ENCODE measurements at regions not wholly inside any gene's neighbourhood (a gene's known extent, or its start where the extent isn't known, plus 50 kb on each side); places are given as distances from the start of the nearest gene placed in this dataset.

DNA sequence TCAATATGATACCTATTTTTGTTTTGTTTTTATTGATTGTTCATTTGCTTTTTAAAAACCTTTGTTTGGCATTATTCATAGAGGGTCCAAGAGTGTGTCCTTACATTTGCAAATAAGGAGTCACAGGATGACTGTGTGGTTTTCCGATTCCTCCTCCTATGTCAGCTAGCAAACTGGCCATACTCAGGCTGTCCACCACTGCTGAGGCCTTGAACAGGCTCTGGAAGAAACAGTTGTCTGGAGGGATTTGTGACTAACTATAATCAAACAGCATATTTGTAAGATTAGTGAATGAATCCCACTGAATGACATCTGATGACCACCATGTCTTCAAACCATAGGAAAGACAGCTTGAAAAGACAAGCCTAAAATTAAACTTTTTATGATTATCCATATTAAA is 423.4 kb upstream of the ATP11B start:
- Histone ChIP-seq H4K20me1 (ENCODE audit: insufficient read depth, low read length) (no peaks in the 10 kb centered on the region), H3K4me1 (ENCODE audit: insufficient read depth, low read length) (no peaks in the 10 kb centered on the region), H3K4me3 (ENCODE audit: insufficient read depth, low read length) (no peak overlapping the region), H3K27ac (ENCODE audit: low read depth, low read length) (no peak overlapping the region), H3K4me2 (ENCODE audit: insufficient read depth, low read length) (no peak overlapping the region), H3K9me3 (ENCODE audit: low read depth, low read length) (no peaks in the 10 kb centered on the region), H3K27me3 (ENCODE audit: insufficient read depth, low read length) (no peaks in the 10 kb centered on the region), H2AFZ (ENCODE audit: low read length) (no peak overlapping the region), H3K36me3 (ENCODE audit: insufficient read depth, low read length) (no peaks in the 10 kb centered on the region), H3K79me2 (ENCODE audit: insufficient read depth, low read length) (no peaks in the 10 kb centered on the region)
- no peak for DNase-seq (ENCODE audit: insufficient read length, low spot score, missing footprints)
- TF ChIP-seq, protein P1, sequence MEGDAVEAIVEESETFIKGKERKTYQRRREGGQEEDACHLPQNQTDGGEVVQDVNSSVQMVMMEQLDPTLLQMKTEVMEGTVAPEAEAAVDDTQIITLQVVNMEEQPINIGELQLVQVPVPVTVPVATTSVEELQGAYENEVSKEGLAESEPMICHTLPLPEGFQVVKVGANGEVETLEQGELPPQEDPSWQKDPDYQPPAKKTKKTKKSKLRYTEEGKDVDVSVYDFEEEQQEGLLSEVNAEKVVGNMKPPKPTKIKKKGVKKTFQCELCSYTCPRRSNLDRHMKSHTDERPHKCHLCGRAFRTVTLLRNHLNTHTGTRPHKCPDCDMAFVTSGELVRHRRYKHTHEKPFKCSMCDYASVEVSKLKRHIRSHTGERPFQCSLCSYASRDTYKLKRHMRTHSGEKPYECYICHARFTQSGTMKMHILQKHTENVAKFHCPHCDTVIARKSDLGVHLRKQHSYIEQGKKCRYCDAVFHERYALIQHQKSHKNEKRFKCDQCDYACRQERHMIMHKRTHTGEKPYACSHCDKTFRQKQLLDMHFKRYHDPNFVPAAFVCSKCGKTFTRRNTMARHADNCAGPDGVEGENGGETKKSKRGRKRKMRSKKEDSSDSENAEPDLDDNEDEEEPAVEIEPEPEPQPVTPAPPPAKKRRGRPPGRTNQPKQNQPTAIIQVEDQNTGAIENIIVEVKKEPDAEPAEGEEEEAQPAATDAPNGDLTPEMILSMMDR (IDR thresholded peaks at IDR 0.05; ENCODE audit: extremely low read depth, low read depth, low read length) = no peak

DNA sequence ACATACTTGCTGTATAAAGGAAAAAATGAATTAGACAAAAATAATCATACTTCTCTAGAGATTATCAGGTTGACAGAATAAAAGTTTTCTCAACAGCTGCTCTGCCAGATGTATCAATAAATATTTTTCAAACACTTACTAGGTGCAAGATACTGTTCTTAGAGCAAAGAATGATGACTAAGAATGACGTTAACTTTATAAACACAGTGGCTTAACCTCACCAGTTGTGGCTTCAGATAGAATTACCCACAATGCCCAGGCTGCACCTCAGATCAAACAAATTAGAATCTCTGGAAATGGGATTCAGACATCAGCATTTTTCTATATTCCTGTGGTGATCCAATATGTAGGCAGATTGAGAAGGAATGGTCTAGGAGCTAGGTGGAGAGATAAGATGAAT is 422.4 kb upstream of the ATP11B start:
- Histone ChIP-seq H3K36me3 (ENCODE audit: insufficient read depth, low read length) (no peaks in the 10 kb centered on the region), H4K20me1 (ENCODE audit: insufficient read depth, low read length) (no peaks in the 10 kb centered on the region), H2AFZ (ENCODE audit: low read length) (no peak overlapping the region), H3K27ac (ENCODE audit: low read depth, low read length) (no peak overlapping the region), H3K4me1 (ENCODE audit: insufficient read depth, low read length) (no peaks in the 10 kb centered on the region), H3K27me3 (ENCODE audit: insufficient read depth, low read length) (no peaks in the 10 kb centered on the region), H3K79me2 (ENCODE audit: insufficient read depth, low read length) (no peaks in the 10 kb centered on the region), H3K4me2 (ENCODE audit: insufficient read depth, low read length) (no peak overlapping the region), H3K4me3 (ENCODE audit: insufficient read depth, low read length) (no peak overlapping the region), H3K9me3 (ENCODE audit: low read depth, low read length) (peaks cover under 1% of the 10 kb centered on the region)
- no peak for DNase-seq (ENCODE audit: insufficient read length, low spot score, missing footprints)
- TF ChIP-seq, protein P1 (IDR thresholded peaks at IDR 0.05; ENCODE audit: extremely low read depth, low read depth, low read length) = no peak

DNA sequence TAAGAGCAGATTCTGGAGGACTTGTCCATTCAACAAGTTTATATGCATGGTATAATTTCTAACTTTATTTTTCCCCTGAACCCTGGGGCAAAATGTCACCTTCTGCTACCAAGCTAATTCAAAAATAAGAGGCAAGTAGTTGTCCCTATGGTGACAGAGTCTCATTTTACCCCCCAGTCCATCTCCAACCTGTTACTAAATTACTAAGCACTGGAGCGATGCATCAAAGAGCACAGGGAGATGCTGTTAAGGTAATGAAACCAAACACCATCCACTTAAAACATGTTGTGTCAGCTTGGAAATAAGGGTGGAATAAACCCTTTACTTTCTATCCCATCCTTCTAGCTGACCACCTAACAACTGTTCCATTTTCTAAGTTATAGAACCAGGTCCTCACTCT is 417.4 kb upstream of the ATP11B start:
- H3K4me1 ChIP-seq (ENCODE audit: insufficient read depth, low read length) = no peaks in the 10 kb centered on the region
- H3K36me3 ChIP-seq (ENCODE audit: insufficient read depth, low read length) = no peaks in the 10 kb centered on the region
- no peak overlapping the region for H2AFZ ChIP-seq (ENCODE audit: low read length)
- no peaks in the 10 kb centered on the region for H3K27me3 ChIP-seq (ENCODE audit: insufficient read depth, low read length)
- H4K20me1 ChIP-seq (ENCODE audit: insufficient read depth, low read length) = no peaks in the 10 kb centered on the region
- H3K4me3 ChIP-seq (ENCODE audit: insufficient read depth, low read length) = no peak overlapping the region
- peak; percentile 37 for DNase-seq (ENCODE audit: insufficient read length, low spot score, missing footprints)
- H3K4me2 ChIP-seq (ENCODE audit: insufficient read depth, low read length) = no peak overlapping the region
- H3K27ac ChIP-seq (ENCODE audit: low read depth, low read length) = no peak overlapping the region
- TF ChIP-seq, protein P1 (IDR thresholded peaks at IDR 0.05; ENCODE audit: extremely low read depth, low read depth, low read length) = no peak
- peaks cover 3% of the 10 kb centered on the region for H3K9me3 ChIP-seq (ENCODE audit: low read depth, low read length)
- no peaks in the 10 kb centered on the region for H3K79me2 ChIP-seq (ENCODE audit: insufficient read depth, low read length)

DNA sequence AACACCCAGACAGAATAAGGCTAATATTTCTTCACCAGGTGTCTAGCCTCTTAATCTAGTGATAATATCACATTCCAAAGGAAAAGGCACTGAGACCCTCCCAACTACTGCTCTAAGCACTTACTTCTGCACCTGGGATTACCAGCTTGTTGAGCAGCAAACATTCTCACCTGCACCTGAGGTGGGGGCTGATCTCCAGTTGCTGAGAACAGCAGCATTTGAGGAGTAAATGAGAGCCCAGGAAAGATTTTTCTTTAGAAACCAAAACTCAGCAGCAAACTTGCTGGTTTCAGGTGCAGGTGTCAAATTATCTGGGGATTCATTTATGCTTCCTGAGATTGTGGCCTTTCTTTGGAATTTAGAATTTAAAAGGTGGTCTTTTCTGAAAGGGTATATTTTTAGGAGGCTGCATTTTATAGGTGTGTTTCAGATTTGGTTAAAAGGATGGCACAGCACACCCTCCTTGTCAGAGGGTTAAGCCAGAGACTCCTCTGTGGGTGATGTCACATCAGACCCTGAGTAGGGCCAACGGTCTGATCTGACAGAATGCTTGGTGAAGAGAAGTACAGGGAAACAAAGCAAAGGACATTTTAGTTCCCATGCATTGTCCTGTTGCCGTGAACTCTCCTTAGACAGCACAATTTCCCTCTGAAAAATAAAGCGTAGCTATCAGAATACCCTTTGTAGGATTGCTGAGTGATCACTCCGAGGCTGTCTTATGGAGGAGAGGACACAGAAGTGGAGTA is 411.0 kb upstream of the ATP11B start:
- no peaks in the 10 kb centered on the region for H3K4me1 ChIP-seq (ENCODE audit: insufficient read depth, low read length)
- TF ChIP-seq, protein P1 (IDR thresholded peaks at IDR 0.05; ENCODE audit: extremely low read depth, low read depth, low read length) = no peak

More for the DNA sequence above, 411.0 kb upstream of the ATP11B start:
- peak; percentile 53 for DNase-seq (ENCODE audit: insufficient read length, low spot score, missing footprints)
- no peak overlapping the region for H3K4me2 ChIP-seq (ENCODE audit: insufficient read depth, low read length)
- H2AFZ ChIP-seq (ENCODE audit: low read length) = no peak overlapping the region
- no peaks in the 10 kb centered on the region for H3K79me2 ChIP-seq (ENCODE audit: insufficient read depth, low read length)
- no peak overlapping the region for H3K27ac ChIP-seq (ENCODE audit: low read depth, low read length)
- no peaks in the 10 kb centered on the region for H4K20me1 ChIP-seq (ENCODE audit: insufficient read depth, low read length)
- H3K4me3 ChIP-seq (ENCODE audit: insufficient read depth, low read length) = no peak overlapping the region
- no peaks in the 10 kb centered on the region for H3K36me3 ChIP-seq (ENCODE audit: insufficient read depth, low read length)
- H3K9me3 ChIP-seq (ENCODE audit: low read depth, low read length) = no peaks in the 10 kb centered on the region
- no peaks in the 10 kb centered on the region for H3K27me3 ChIP-seq (ENCODE audit: insufficient read depth, low read length)
